ENCODE measurements at regions not wholly inside any gene's neighbourhood (a gene's known extent, or its start where the extent isn't known, plus 50 kb on each side); places are given as distances from the start of the nearest gene placed in this dataset.

DNA sequence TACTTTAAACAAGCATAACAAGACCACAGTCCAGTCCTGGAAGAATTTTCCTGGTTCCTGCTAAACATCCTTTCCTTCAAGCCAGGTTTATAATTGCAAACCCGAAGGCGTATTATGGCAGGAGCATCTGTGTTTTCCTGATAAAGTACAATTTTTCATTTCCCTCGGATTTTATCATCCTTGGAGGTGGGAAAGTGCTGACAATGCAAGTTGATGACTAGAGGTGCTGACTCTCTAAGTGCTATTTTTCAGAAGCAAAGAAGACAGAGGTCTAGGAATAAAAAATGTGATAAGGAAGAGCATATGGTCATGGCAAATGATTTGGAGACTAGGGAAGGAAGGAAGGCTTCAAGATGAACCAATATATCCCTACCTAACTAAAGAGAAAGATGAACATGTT, 703.2 kb upstream of the LRRN3 start:
- no peak overlapping the region for H3K9ac ChIP-seq (ENCODE audit: insufficient read length, low read depth)
- H3K36me3 ChIP-seq (ENCODE audit: insufficient read depth, insufficient read length, low read length), result no peaks in the 10 kb centered on the region
- TF ChIP-seq SUZ12 (IDR thresholded peaks at IDR 0.05; ENCODE audit: extremely low read depth, insufficient read depth, insufficient read length), result no peak
- TF ChIP-seq ZNF274 (IDR thresholded peaks at IDR 0.05; ENCODE audit: low read depth, low read length), result no peak
- TF ChIP-seq YY1 (IDR thresholded peaks at IDR 0.05; ENCODE audit: insufficient read depth, insufficient read length), result no peak
- H3K4me3 ChIP-seq (ENCODE audit: insufficient read length, low read depth), result no peak overlapping the region
- H3K4me1 ChIP-seq (ENCODE audit: insufficient read depth, insufficient read length), result no peaks in the 10 kb centered on the region
- DNase-seq (ENCODE audit: low read depth, low spot score), result no peak
- H3K9me3 ChIP-seq (ENCODE audit: insufficient read depth, low read length), result no peaks in the 10 kb centered on the region
- H3K27me3 ChIP-seq (ENCODE audit: insufficient read depth, insufficient read length), result no peaks in the 10 kb centered on the region

GRCh38 chr7:110388457-110388856, 702.5 kb upstream of the LRRN3 start:
- TF ChIP-seq ZNF274 (IDR thresholded peaks at IDR 0.05; ENCODE audit: low read depth, low read length), result no peak
- TF ChIP-seq SUZ12 (IDR thresholded peaks at IDR 0.05; ENCODE audit: extremely low read depth, insufficient read depth, insufficient read length), result no peak
- TF ChIP-seq YY1 (IDR thresholded peaks at IDR 0.05; ENCODE audit: insufficient read depth, insufficient read length), result no peak
- no peaks in the 10 kb centered on the region for H3K36me3 ChIP-seq (ENCODE audit: insufficient read depth, insufficient read length, low read length)
- H3K9me3 ChIP-seq (ENCODE audit: insufficient read depth, low read length), result no peaks in the 10 kb centered on the region
- H3K9ac ChIP-seq (ENCODE audit: insufficient read length, low read depth), result no peak overlapping the region
- no peaks in the 10 kb centered on the region for H3K27me3 ChIP-seq (ENCODE audit: insufficient read depth, insufficient read length)
- H3K4me3 ChIP-seq (ENCODE audit: insufficient read length, low read depth), result no peak overlapping the region
- no peaks in the 10 kb centered on the region for H3K4me1 ChIP-seq (ENCODE audit: insufficient read depth, insufficient read length)
- DNase-seq (ENCODE audit: low read depth, low spot score), result peak; percentile 18

- H3K36me3 ChIP-seq (ENCODE audit: insufficient read depth, insufficient read length, low read length), result no peaks in the 10 kb centered on the region
- TF ChIP-seq YY1 (IDR thresholded peaks at IDR 0.05; ENCODE audit: insufficient read depth, insufficient read length) (no peak), SUZ12 (IDR thresholded peaks at IDR 0.05; ENCODE audit: extremely low read depth, insufficient read depth, insufficient read length) (no peak), ZNF274 (IDR thresholded peaks at IDR 0.05; ENCODE audit: low read depth, low read length) (no peak)
- H3K9me3 ChIP-seq (ENCODE audit: insufficient read depth, low read length), result no peaks in the 10 kb centered on the region
Measured at GRCh38 chr7:110396021-110396420, 694.9 kb upstream of the LRRN3 start.

DNA sequence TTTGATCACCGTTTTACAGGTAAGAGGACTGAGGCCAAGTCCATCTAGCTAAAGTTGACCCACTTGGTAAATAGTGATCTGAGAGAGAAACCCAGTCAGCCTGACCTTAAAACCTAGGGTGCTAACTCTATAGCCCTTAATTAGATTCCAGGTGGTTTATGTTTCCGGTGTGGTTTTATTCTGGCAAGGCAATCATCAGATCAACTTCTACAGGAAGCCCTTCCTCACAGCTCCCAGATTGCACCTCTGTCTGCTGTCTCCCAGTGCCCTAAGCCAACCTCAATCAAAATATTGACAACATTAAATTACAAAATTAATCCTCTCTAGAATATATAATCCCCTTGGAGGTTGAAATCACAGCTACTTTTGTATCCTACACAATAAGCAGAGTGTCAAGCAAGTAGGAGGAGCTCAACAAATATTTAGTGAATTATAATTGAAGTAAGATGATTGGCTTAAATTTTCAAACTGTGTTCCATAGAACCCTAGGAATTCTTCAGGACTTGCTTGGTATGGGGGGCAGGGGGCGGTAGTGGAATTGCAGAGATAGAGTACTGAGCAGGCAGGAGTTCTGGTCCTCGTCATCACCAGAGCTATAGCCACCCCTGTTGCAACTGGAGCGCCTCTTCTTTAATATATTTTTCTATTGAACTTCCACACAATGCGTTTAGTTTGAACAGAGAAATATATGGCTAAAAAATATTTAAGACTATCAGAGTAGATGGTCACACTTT, 692.8 kb upstream of the LRRN3 start:
- no peak for DNase-seq (ENCODE audit: low read depth, low spot score)
- Histone ChIP-seq H3K36me3 (ENCODE audit: insufficient read depth, insufficient read length, low read length) (no peaks in the 10 kb centered on the region), H3K4me1 (ENCODE audit: insufficient read depth, insufficient read length) (no peaks in the 10 kb centered on the region), H3K9me3 (ENCODE audit: insufficient read depth, low read length) (no peaks in the 10 kb centered on the region), H3K9ac (ENCODE audit: insufficient read length, low read depth) (no peak overlapping the region), H3K4me3 (ENCODE audit: insufficient read length, low read depth) (no peak overlapping the region), H3K27me3 (ENCODE audit: insufficient read depth, insufficient read length) (no peaks in the 10 kb centered on the region)
- no peak for TF ChIP-seq YY1 (IDR thresholded peaks at IDR 0.05; ENCODE audit: insufficient read depth, insufficient read length)
- TF ChIP-seq ZNF274 (IDR thresholded peaks at IDR 0.05; ENCODE audit: low read depth, low read length), result no peak
- TF ChIP-seq SUZ12 (IDR thresholded peaks at IDR 0.05; ENCODE audit: extremely low read depth, insufficient read depth, insufficient read length), result no peak

More at GRCh38 chr7:110396021-110396420, 694.9 kb upstream of the LRRN3 start:
- no peak overlapping the region for H3K4me3 ChIP-seq (ENCODE audit: insufficient read length, low read depth)
- H3K9ac ChIP-seq (ENCODE audit: insufficient read length, low read depth), result no peak overlapping the region
- no peaks in the 10 kb centered on the region for H3K27me3 ChIP-seq (ENCODE audit: insufficient read depth, insufficient read length)
- no peak for DNase-seq (ENCODE audit: low read depth, low spot score)
- H3K4me1 ChIP-seq (ENCODE audit: insufficient read depth, insufficient read length), result no peaks in the 10 kb centered on the region

GRCh38 chr7:110399421-110399820, 691.5 kb upstream of the LRRN3 start:
- TF ChIP-seq ZNF274 (IDR thresholded peaks at IDR 0.05; ENCODE audit: low read depth, low read length) (no peak), SUZ12 (IDR thresholded peaks at IDR 0.05; ENCODE audit: extremely low read depth, insufficient read depth, insufficient read length) (no peak), YY1 (IDR thresholded peaks at IDR 0.05; ENCODE audit: insufficient read depth, insufficient read length) (no peak)
- H3K27me3 ChIP-seq (ENCODE audit: insufficient read depth, insufficient read length), result no peaks in the 10 kb centered on the region
- no peak overlapping the region for H3K4me3 ChIP-seq (ENCODE audit: insufficient read length, low read depth)
- H3K9ac ChIP-seq (ENCODE audit: insufficient read length, low read depth), result no peak overlapping the region
- H3K9me3 ChIP-seq (ENCODE audit: insufficient read depth, low read length), result no peaks in the 10 kb centered on the region
- H3K4me1 ChIP-seq (ENCODE audit: insufficient read depth, insufficient read length), result no peaks in the 10 kb centered on the region
- DNase-seq (ENCODE audit: low read depth, low spot score), result no peak
- no peaks in the 10 kb centered on the region for H3K36me3 ChIP-seq (ENCODE audit: insufficient read depth, insufficient read length, low read length)

- DNase-seq (ENCODE audit: low read depth, low spot score), result no peak
- no peaks in the 10 kb centered on the region for H3K9me3 ChIP-seq (ENCODE audit: insufficient read depth, low read length)
- no peak for TF ChIP-seq YY1 (IDR thresholded peaks at IDR 0.05; ENCODE audit: insufficient read depth, insufficient read length)
- TF ChIP-seq ZNF274 (IDR thresholded peaks at IDR 0.05; ENCODE audit: low read depth, low read length), result no peak
- no peak for TF ChIP-seq SUZ12 (IDR thresholded peaks at IDR 0.05; ENCODE audit: extremely low read depth, insufficient read depth, insufficient read length)
Measured at GRCh38 chr7:110400411-110400810, 690.5 kb upstream of the LRRN3 start.

GRCh38 chr7:110407242-110407641, 683.7 kb upstream of the LRRN3 start:
- H3K9ac ChIP-seq (ENCODE audit: insufficient read length, low read depth), result no peak overlapping the region
- no peaks in the 10 kb centered on the region for H3K36me3 ChIP-seq (ENCODE audit: insufficient read depth, insufficient read length, low read length)
- H3K4me1 ChIP-seq (ENCODE audit: insufficient read depth, insufficient read length), result no peaks in the 10 kb centered on the region
- no peak overlapping the region for H3K4me3 ChIP-seq (ENCODE audit: insufficient read length, low read depth)
- H3K9me3 ChIP-seq (ENCODE audit: insufficient read depth, low read length), result no peaks in the 10 kb centered on the region
- no peak for DNase-seq (ENCODE audit: low read depth, low spot score)
- no peak for TF ChIP-seq ZNF274 (IDR thresholded peaks at IDR 0.05; ENCODE audit: low read depth, low read length)
- TF ChIP-seq YY1 (IDR thresholded peaks at IDR 0.05; ENCODE audit: insufficient read depth, insufficient read length), result no peak
- TF ChIP-seq SUZ12 (IDR thresholded peaks at IDR 0.05; ENCODE audit: extremely low read depth, insufficient read depth, insufficient read length), result no peak
- no peaks in the 10 kb centered on the region for H3K27me3 ChIP-seq (ENCODE audit: insufficient read depth, insufficient read length)

More at GRCh38 chr7:110400411-110400810, 690.5 kb upstream of the LRRN3 start:
- H3K27me3 ChIP-seq (ENCODE audit: insufficient read depth, insufficient read length), result no peaks in the 10 kb centered on the region
- no peaks in the 10 kb centered on the region for H3K36me3 ChIP-seq (ENCODE audit: insufficient read depth, insufficient read length, low read length)
- no peak overlapping the region for H3K9ac ChIP-seq (ENCODE audit: insufficient read length, low read depth)
- no peaks in the 10 kb centered on the region for H3K4me1 ChIP-seq (ENCODE audit: insufficient read depth, insufficient read length)
- no peak overlapping the region for H3K4me3 ChIP-seq (ENCODE audit: insufficient read length, low read depth)
